AG04449 (cell line): ENCODE measurements at regions not wholly inside any gene's neighbourhood (a gene's known extent, or its start where the extent isn't known, plus 50 kb on each side); places are given as distances from the start of the nearest gene placed in this dataset.

Source experiments
- CTCF ChIA-PET: fragments of 350-600 bp; formaldehyde crosslinking; extraction: SDS; loops from one replicate; lab custom pipeline; 2021; ENCODE audit warnings: antibody characterized with exemption; lab: Yijun Ruan, JAX
- POLR2A ChIA-PET: fragments of 400-600, 350-600 bp; formaldehyde crosslinking; extraction: SDS; loops from one replicate; lab custom pipeline; 2020; ENCODE audit warnings: antibody characterized with exemption, inconsistent platforms; lab: Yijun Ruan, JAX
- DNase-seq: peaks from one replicate; pipeline ENCODE4 v3.0.0-alpha.2; 2010; ENCODE audit warnings: low read depth, low spot score
- H3K4me3 ChIP-seq: 2 replicates; pipeline ENCODE4 v1.5.1; 2011; ENCODE audit warnings: low read depth, mild to moderate bottlenecking, control low read depth, low read length
- CTCF ChIP-seq: IDR thresholded peaks from one replicate; pipeline ENCODE4 v1.5.1; 2011; ENCODE audit warnings: mild to moderate bottlenecking, moderate library complexity, low read length, control low read depth, inconsistent platforms; ENCODE audit not compliant: insufficient read depth; ENCODE audit errors: missing control alignments

DNA sequence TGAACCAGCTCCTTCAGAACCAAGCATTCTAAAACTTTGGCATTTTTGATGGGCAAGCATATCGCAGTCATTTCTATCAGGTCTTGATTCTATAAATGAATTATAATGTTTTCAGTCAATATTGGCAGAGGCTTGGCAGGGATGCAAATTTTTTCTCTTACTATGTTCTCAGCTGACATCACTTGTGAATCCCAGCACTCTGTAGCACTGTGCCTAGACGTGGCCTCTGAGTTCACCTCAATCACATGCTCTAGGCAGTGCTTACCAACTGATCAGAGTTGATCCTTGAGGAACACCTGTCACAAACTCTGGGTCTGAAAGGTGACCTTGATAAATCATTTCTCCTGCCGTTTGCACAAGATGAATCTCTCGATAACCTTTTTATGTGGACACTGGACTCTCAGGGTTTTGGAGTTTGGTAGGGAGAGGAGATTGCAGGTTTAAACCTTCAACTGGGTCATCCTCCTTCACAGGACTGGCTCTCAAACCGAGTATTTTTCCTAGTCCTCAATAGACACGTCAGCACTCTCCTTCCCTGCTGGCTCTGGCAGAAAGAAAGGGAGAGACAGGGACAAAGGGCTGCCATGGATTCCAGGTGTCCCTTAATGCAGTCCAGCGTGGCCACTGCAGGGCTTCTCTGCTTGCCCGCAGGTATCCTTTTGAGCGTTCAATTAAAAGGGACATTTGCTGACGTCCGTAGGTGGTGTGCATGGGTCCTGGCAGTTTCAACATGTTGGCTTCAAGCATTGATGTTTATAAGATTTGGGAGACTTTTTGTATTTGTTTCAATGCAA is 222.3 kb upstream of the CMC1 start:
- no peak overlapping the region for H3K4me3 ChIP-seq
- DNase-seq: no peak
- TF ChIP-seq CTCF: no peak
- POLR2A ChIA-PET: no interaction called here
- CTCF ChIA-PET: interaction anchor here (0.9 kb wide), 1 partner anchor 8 kb away, joined by 3 read pairs; no protein-coding TSS in a partner anchor

DNA sequence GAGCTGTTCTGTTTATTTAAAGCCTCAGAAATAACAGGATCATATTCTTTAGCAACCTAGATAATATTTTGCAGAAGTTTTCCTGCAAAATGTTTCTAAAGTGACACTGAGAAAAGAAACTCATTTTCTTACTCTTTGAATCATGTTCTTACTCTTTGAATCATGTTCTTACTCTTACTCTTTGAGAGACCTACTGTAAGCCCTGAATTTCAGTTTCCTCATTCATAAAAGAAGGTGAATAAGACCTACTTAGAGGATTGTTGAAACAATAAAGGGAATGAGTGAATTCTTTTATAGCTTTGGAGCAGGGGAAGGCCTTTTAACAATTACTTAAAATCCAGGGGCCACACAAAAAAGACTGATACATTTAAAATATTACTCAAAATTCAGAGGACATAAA is 221.7 kb upstream of the CMC1 start:
- no peak overlapping the region for H3K4me3 ChIP-seq
- POLR2A ChIA-PET: no interaction called here
- TF ChIP-seq CTCF: no peak
- CTCF ChIA-PET: no interaction called here
- no peak for DNase-seq

GRCh38 chr3:28022916-28023315 is 218.5 kb upstream of the CMC1 start:
- no peak overlapping the region for H3K4me3 ChIP-seq
- no peak for DNase-seq
- no peak for TF ChIP-seq CTCF
- POLR2A ChIA-PET: no interaction called here
- CTCF ChIA-PET: no interaction called here

DNA sequence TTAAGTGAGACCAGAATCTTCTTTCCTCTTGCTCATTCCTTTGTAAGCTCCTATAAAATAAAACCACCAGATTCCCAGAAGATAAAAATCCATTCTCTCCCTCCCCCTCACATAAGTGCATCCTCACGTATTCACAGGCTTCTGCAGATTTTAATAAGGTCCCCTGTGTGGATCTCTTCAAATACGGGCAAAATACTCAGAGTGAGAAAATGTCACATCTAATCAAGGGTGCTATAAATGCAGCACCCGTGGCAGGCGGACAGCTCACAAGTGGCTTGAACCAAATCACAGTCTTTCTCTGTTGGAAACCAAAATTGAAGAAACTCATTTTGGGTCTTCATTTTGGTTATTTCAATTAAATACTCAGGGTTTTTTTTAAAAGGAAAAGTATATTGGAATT is 212.9 kb upstream of the CMC1 start:
- CTCF ChIA-PET: no interaction called here
- TF ChIP-seq CTCF: no peak
- no peak overlapping the region for H3K4me3 ChIP-seq
- POLR2A ChIA-PET: no interaction called here
- DNase-seq: no peak

GRCh38 chr3:28033059-28033784 is 208.2 kb upstream of the CMC1 start:
- ChIA-PET CTCF (no interaction called here), POLR2A (no interaction called here)
- no peak for DNase-seq
- no peak overlapping the region for H3K4me3 ChIP-seq
- no peak for TF ChIP-seq CTCF
